GM18507 (cell line): ENCODE measurements at regions not wholly inside any gene's neighbourhood (a gene's known extent, or its start where the extent isn't known, plus 50 kb on each side); places are given as distances from the start of the nearest gene placed in this dataset.
"Not testable (repeated sequence)": the region's sequence is repeated elsewhere in the genome, so short reads cannot be mapped to it uniquely, and the experiment has no call there.

Experiments
- DNase-seq: peaks from one replicate; pipeline ENCODE4 v3.0.0; 2011; ENCODE audit warnings: low read depth; ENCODE audit not compliant: insufficient read length; ENCODE audit errors: extremely low spot score
- FAIRE-seq: peaks from 2 replicates; lab custom pipeline; 2011; peaks lifted over from hg19 to GRCh38; lab: Jason Lieb, UNC

GRCh38 chr9:75197561-75197960 lies 109.2 kb downstream of the OSTF1 start:
- FAIRE-seq = no peak
- DNase-seq = no peak

- DNase-seq (no peak), FAIRE-seq (no peak)
These were observed 110.1 kb downstream of the OSTF1 start for GRCh38 chr9:75198436-75198835.

GRCh38 chr9:75200892-75201470 lies 112.7 kb downstream of the OSTF1 start:
- FAIRE-seq = peak; percentile 77
- DNase-seq = no peak

GRCh38 chr9:75201480-75202209 lies 113.3 kb downstream of the OSTF1 start:
- DNase-seq = no peak
- no peak for FAIRE-seq

- FAIRE-seq, DNase-seq: not testable (repeated sequence)
These were observed 119.7 kb downstream of the OSTF1 start for GRCh38 chr9:75207997-75208396.

- DNase-seq (no peak), FAIRE-seq (no peak)
These were observed 121.9 kb downstream of the OSTF1 start for GRCh38 chr9:75210215-75210614.

GRCh38 chr9:75213765-75214164 lies 125.5 kb downstream of the OSTF1 start:
- DNase-seq = no peak
- FAIRE-seq = no peak

- FAIRE-seq (no peak), DNase-seq (no peak)
These were observed 138.3 kb downstream of the OSTF1 start for GRCh38 chr9:75226403-75227139.

- DNase-seq = no peak
- FAIRE-seq = no peak
These were observed 140.6 kb downstream of the OSTF1 start for GRCh38 chr9:75228893-75229292.

- no peak for DNase-seq
These were observed 141.5 kb downstream of the OSTF1 start for GRCh38 chr9:75229605-75230332.

GRCh38 chr9:75230469-75230868 lies 142.2 kb downstream of the OSTF1 start:
- DNase-seq (no peak), FAIRE-seq (no peak)

More at GRCh38 chr9:75229605-75230332, 141.5 kb downstream of the OSTF1 start:
- FAIRE-seq = no peak

GRCh38 chr9:75231167-75231566 lies 142.9 kb downstream of the OSTF1 start:
- DNase-seq (no peak), FAIRE-seq (no peak)

GRCh38 chr9:75233011-75233410 lies 144.7 kb downstream of the OSTF1 start:
- DNase-seq (no peak), FAIRE-seq (no peak)

- DNase-seq (no peak), FAIRE-seq (no peak)
These were observed 147.3 kb downstream of the OSTF1 start for GRCh38 chr9:75235632-75236031.

GRCh38 chr9:75238311-75238976 lies 150.1 kb downstream of the OSTF1 start:
- FAIRE-seq (peak; percentile 76), DNase-seq (peak; percentile 17)

GRCh38 chr9:75239176-75239575 lies 150.9 kb downstream of the OSTF1 start:
- DNase-seq = no peak
- no peak for FAIRE-seq

GRCh38 chr9:75242426-75242825 lies 154.1 kb downstream of the OSTF1 start:
- FAIRE-seq (no peak), DNase-seq (no peak)

- no peak for DNase-seq
- no peak for FAIRE-seq
These were observed 158.6 kb downstream of the OSTF1 start for GRCh38 chr9:75246949-75247348.

- FAIRE-seq = peak; percentile 66
- peak; percentile 9 for DNase-seq
These were observed 177.2 kb downstream of the OSTF1 start for GRCh38 chr9:75265525-75265972.
